Skin epidermis (tissue), 12 donors: ENCODE measurements at regions not wholly inside any gene's neighbourhood (a gene's known extent, or its start where the extent isn't known, plus 50 kb on each side); places are given as distances from the start of the nearest gene placed in this dataset.

ENCODE experiments used
- H3K27ac ChIP-seq, 21 experiments: fragments of 200-600 bp; sonication (generic) in 11 of 21; one replicate each; pipeline ENCODE4 v1.5.0; 2020; ENCODE audit warnings: mild to moderate bottlenecking in 3 of 21, inconsistent platforms in 2 of 21, moderate library complexity in 2 of 21
- H3K4me3 ChIP-seq, 7 experiments: fragments of 200-600 bp; sonication (generic) in 2 of 7; one replicate each; pipeline ENCODE4 v1.5.0; 2020; ENCODE audit warnings: inconsistent platforms in 2 of 7, mild to moderate bottlenecking in 2 of 7, moderate library complexity in 1 of 7

- Histone ChIP-seq H3K27ac (no peak overlapping the region), H3K4me3 (no peak overlapping the region)
Observed at GRCh38 chr17:77599699-77600098, 358.8 kb upstream of the TNRC6C start.

DNA sequence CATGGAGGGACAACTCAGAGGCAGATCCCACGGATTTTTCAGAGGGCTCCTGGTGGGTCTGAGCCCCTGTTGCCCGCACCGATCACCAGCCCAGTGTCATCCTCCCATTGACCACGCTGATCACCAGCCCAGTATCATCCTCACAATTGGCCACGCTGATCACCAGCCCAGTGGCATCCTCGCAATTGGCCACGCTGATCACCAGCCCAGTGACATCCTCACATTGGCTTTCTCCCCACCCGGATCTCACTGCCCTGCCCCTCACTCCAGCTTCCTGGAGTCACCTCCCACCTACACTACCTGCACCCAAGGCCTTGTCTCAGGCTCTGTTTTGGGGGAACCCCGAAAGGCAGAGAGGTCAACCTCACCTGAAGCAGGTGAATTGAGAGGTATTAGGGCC lies 358.2 kb upstream of the TNRC6C start:
- Histone ChIP-seq H3K4me3 (no peak overlapping the region), H3K27ac (peak overlapping the region in 9 of 21 experiments; percentile 46 to 88 (median 78))

GRCh38 chr17:77601054-77601979 lies 357.2 kb upstream of the TNRC6C start:
- Histone ChIP-seq H3K4me3 (no peak overlapping the region), H3K27ac (peak overlapping the region in 17 of 21 experiments; percentile 32 to 88 (median 70))

DNA sequence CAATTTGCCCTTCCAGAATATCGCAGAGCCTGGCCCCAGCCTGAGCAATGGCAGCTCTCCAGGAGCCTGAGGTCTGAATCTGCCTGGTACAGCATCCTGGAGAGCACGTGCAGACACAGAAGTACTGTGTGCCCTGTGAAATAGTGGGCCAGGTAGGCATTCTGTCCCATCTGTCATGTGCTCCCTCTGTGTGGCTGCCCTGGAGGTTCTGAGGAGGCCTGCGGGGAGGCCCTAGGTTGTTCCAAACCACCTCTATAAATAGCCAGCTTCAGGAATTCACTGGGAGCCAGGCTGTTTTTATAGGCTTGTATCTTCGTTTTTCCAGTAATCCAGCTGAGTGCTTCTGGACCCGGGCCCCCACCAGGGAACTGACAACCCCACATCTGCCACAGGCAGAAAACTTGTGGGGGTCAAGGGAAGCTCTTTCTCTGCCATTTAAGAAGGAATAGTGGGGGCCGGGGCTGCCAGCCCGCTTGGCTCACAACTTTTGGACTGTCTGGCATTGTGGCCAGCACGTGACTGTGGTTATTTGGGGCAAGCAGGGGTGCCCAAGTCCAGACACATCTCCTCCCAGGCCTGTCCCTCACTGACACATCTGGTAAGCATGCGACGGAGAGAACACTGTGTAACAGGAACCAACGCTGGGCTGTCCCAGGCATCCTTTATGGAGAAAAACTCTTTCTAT lies 356.3 kb upstream of the TNRC6C start:
- Histone ChIP-seq H3K27ac (peak overlapping the region in 16 of 21 experiments; percentile 17 to 88 (median 72)), H3K4me3 (no peak overlapping the region)

DNA sequence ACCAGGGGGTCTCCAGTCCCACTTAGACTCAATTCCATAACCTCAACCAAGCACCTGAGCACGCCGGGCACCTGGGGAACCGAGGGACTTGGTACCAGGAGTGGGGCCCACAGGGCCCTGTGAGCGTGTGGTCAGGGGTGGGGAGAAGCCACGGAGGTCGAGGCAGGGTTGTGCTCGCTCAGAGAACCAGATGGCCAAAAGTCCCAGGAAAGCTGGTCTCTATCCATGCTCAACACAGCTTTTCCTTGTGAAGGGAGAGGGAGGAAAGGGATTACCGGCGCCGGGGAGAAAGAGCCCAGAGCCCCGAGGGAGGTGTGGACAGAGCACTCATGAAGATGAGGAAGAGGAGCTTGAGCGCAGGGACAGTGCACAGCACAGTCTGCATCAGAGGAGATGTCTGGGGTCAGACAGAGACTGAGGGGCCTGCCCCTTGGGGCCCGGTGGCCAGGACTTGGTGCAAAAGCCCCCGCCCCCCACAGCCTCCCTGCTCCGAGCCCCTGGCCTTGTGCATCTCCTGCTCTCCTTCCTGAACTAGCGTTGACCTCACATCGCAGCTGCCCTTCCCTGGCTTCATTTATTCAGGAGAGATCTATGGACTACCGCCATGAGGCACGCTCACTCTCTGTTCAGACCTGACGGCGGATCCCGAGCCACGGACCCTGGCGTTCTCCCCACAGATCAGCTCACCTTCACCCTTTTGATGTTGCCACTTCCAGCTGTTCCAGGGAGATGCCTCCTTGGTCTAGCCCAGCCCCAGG lies 355.4 kb upstream of the TNRC6C start:
- H3K27ac ChIP-seq: peak overlapping the region in 18 of 21 experiments; percentile 24 to 88 (median 72)
- H3K4me3 ChIP-seq: no peak overlapping the region

- H3K27ac ChIP-seq: peak overlapping the region in 1 of 21 experiments; percentile 78
- no peak overlapping the region for H3K4me3 ChIP-seq
Observed at GRCh38 chr17:77604301-77604972, 354.1 kb upstream of the TNRC6C start.

- Histone ChIP-seq H3K27ac (no peak overlapping the region), H3K4me3 (no peak overlapping the region)
Observed at GRCh38 chr17:77604973-77605313, 353.6 kb upstream of the TNRC6C start.

GRCh38 chr17:77606146-77606864 lies 352.2 kb upstream of the TNRC6C start:
- H3K27ac ChIP-seq: no peak overlapping the region

GRCh38 chr17:77606865-77607210 lies 351.7 kb upstream of the TNRC6C start:
- no peak overlapping the region for H3K27ac ChIP-seq

More at GRCh38 chr17:77606146-77606864, 352.2 kb upstream of the TNRC6C start:
- no peak overlapping the region for H3K4me3 ChIP-seq

DNA sequence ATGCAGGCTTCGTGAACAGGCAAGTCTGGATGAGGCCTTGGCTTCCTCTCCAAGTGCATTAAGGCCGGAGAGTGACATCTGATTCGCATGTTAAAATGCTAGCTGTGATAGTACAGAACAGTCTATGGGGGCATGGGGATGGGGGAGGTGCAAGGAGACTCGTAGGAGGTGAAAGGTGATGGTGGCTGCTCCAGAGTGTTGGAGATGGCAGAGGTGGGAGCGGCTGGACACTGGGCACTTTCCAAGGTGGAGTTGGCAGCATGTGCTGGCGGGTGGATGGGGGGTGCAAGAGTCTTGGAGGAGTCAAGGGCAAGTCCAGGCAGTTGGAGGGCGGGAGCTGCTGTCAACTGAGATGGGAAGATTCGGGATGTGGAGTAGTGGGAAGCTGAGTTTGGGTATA lies 350.9 kb upstream of the TNRC6C start:
- no peak overlapping the region for H3K4me3 ChIP-seq
- H3K27ac ChIP-seq: no peak overlapping the region

More at GRCh38 chr17:77606865-77607210, 351.7 kb upstream of the TNRC6C start:
- H3K4me3 ChIP-seq: no peak overlapping the region

DNA sequence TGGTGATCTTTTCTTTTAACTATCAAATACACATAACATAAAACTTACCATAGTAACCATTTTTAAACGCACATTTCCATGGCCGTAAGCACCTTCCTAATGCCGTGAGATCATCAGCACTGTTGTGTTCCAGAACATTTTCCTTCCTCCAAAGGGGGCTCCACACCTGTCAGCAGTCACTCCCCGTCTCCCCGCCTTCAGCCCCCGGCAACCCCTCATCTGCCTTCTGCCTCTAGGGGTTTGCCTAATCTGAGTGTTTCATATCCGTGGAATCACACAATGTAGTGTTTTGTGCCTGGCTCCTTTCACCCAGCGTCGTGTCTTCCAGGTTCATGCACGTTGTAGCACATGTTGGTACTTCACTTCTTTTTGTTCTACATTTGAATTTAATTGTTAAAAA lies 350.1 kb upstream of the TNRC6C start:
- H3K27ac ChIP-seq: no peak overlapping the region
- H3K4me3 ChIP-seq: no peak overlapping the region

DNA sequence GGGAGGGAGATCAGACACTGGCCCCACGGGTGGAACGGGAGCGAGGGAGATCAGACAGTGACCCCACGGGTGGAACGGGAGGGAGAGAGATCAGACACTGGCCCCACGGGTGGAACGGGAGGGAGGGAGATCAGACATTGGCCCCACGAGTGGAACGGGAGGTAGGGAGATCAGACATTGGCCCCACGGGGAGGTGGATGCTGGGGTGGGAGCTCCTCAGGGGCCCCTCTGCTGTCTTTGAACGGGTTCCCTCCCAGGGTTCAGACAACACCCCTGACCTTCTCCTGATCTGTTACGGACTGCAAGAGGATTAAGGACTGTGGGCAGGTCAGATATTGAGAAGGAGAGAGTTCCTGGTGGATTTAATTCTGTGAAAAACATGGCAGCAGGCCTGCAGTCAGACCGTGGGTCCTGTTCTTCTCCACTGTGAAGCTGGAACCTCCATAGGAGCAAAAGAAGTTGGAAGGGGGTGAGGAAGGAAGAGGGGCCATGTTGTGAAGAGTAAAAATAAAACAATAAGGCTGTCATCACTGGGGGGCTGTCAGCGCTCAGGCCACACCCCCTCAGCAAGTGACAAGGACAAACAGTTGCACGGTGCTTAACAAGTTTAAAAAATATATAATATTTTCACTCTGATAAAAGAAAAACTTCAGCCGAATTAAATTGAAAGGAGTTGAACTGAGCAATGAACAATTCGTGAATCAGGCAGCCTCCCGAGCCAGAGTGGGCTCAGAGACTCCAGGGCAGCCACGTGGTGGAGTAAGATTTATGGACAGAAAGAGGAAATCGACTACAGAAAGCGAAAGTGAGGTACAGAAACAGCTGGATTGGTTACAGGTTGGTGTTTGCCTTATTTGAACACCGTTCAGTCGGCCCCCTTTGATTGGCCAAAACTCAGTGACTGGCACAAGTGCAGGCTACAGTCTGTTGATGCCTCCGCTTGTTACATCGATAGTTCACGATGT lies 348.7 kb upstream of the TNRC6C start:
- Histone ChIP-seq H3K4me3 (peak overlapping the region in 1 of 7 experiments; percentile 14), H3K27ac (peak overlapping the region in 15 of 21 experiments; percentile 44 to 83 (median 63))

DNA sequence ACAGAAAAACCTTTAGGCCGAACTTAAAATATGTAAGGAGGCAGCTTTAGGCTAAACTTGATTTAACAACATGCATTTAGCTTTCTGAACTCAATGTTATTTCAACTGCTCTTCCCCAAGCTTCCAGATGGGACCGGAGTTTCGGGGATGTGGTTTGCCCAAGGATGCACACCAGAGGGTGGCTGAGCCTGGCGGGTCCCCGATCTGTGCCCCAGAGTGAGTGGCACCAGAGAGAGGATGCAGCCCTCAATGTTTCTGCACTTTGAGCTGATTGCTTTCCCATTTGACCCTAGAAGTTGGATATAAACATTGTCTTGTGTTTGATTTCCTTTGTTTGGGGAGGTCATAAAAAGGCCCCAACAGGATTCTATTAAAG lies 348.0 kb upstream of the TNRC6C start:
- Histone ChIP-seq H3K27ac (peak overlapping the region in 16 of 21 experiments; percentile 17 to 83 (median 60)), H3K4me3 (peak overlapping the region in 1 of 7 experiments; percentile 14)

DNA sequence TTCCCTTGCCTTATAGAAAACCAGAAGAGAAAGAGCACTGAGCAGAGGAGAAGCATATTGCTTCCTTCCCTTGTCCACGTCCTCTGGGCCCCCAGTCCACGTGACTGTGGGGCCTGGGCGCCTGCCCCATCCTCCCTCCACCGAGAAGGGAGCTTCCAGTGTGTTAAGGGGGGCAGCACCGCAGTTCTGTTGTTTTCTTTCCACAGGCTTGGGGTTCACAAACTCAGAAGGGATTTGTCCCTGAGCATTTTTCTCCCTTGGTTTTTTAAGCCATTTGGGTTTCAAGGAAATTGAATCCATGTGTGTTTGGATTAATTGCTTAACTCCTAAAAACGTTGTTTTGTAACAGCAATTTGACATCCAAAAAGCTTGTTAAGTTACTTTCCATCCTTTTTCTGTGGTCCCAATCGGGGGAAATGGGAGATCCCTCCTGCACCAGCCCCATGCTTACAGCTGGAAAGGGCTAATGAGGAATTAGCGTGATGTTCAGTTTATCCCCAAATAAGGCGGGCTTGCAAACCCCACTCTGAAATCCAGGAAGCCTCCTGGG lies 347.5 kb upstream of the TNRC6C start:
- H3K27ac ChIP-seq: peak overlapping the region in 17 of 21 experiments; percentile 17 to 83 (median 63)
- no peak overlapping the region for H3K4me3 ChIP-seq

DNA sequence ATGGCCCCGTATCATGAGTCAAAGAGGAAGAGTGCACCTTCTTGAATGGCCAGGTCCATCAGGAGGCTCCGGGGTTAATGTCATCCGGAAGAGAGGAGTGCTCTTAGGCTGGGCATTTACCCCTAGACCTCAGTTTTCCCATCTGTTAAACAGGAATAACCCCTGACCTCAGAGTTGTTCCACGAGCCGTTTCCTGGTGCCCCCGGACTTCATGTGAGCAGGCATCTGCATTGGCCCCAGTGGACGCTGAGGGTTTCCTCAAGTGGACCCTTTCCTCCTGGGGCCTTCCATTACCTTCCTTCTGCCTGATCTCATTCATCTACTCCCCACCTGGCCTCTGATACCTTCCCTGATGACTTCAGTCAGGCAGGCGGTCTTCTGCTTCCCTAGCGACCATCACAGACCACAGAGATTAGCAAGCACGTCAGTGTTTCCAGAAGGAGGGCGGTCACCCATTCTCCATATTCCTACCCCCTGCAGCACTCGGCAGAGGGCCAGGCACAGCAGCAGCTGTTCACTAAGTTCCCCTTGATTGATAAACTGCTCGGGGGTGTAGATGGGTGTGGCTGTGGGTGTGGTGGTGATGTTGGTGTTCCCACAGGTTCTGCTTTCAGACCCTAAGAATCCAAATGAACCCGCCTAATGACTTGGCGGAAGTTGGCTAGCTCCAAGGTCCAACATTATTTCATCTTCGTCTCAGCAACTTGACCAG lies 346.6 kb upstream of the TNRC6C start:
- Histone ChIP-seq H3K27ac (peak overlapping the region in 12 of 21 experiments; percentile 29 to 83 (median 67)), H3K4me3 (no peak overlapping the region)

GRCh38 chr17:77613218-77613617 lies 345.3 kb upstream of the TNRC6C start:
- peak overlapping the region in 7 of 21 experiments; percentile 16 to 74 (median 29) for H3K27ac ChIP-seq
- no peak overlapping the region for H3K4me3 ChIP-seq

GRCh38 chr17:77613627-77614026 lies 344.9 kb upstream of the TNRC6C start:
- Histone ChIP-seq H3K27ac (peak overlapping the region in 2 of 21 experiments; percentile 21 to 36), H3K4me3 (no peak overlapping the region)
